Astrocyte (in vitro differentiated cells and primary cell): ENCODE measurements at regions not wholly inside any gene's neighbourhood (a gene's known extent, or its start where the extent isn't known, plus 50 kb on each side); places are given as distances from the start of the nearest gene placed in this dataset.

Experiments
- DNase-seq: peaks from one replicate; pipeline ENCODE4 v3.0.0-alpha.2; 2010; ENCODE audit warnings: low read depth
- FAIRE-seq: peaks from 2 replicates; lab custom pipeline; 2011; peaks lifted over from hg19 to GRCh38; lab: Jason Lieb, UNC
- H2AFZ ChIP-seq: 2 replicates; pipeline ENCODE4 v1.6.0; 2012; ENCODE audit warnings: low read depth, low read length, inconsistent platforms
- H3K27ac ChIP-seq: 2 replicates; pipeline ENCODE4 v1.5.1; 2011; ENCODE audit warnings: low read depth, low read length, inconsistent platforms
- H3K27me3 ChIP-seq: 2 replicates; pipeline ENCODE4 v1.6.0; 2011; ENCODE audit warnings: low read length, inconsistent platforms; ENCODE audit not compliant: insufficient read depth
- H3K36me3 ChIP-seq: 2 replicates; pipeline ENCODE4 v1.5.1; 2011; ENCODE audit warnings: low read length, inconsistent platforms; ENCODE audit not compliant: insufficient read depth
- H3K4me1 ChIP-seq: 2 replicates; pipeline ENCODE4 v1.5.1; 2011; ENCODE audit warnings: low read length, inconsistent platforms; ENCODE audit not compliant: insufficient read depth
- H3K4me2 ChIP-seq: 2 replicates; pipeline ENCODE4 v1.6.0; 2012; ENCODE audit warnings: low read length, inconsistent platforms
- H3K4me3 ChIP-seq: 2 replicates; pipeline ENCODE4 v1.5.1; 2011; ENCODE audit warnings: low read depth, mild to moderate bottlenecking, low read length, inconsistent platforms; ENCODE audit not compliant: insufficient read depth
- H3K79me2 ChIP-seq: 2 replicates; pipeline ENCODE4 v1.6.0; 2012; ENCODE audit warnings: mild to moderate bottlenecking, low read length, inconsistent platforms; ENCODE audit not compliant: insufficient read depth
- H3K9ac ChIP-seq: 2 replicates; pipeline ENCODE4 v1.6.0; 2012; ENCODE audit warnings: mild to moderate bottlenecking, low read length, inconsistent platforms
- H3K9me3 ChIP-seq: 2 replicates; pipeline ENCODE4 v1.5.1; 2012; ENCODE audit warnings: low read depth, mild to moderate bottlenecking, low read length, inconsistent platforms; ENCODE audit not compliant: insufficient read depth
- H4K20me1 ChIP-seq: 2 replicates; pipeline ENCODE4 v1.6.0; 2012; ENCODE audit warnings: low read length, inconsistent platforms; ENCODE audit not compliant: insufficient read depth
- H3K27ac Mint-ChIP-seq: one replicate; pipeline ENCODE4 v1.8.0; 2021; ENCODE audit warnings: mild to moderate bottlenecking, mixed read lengths; ENCODE audit not compliant: unreplicated experiment
- H3K27me3 Mint-ChIP-seq: one replicate; pipeline ENCODE4 v1.8.0; 2021; ENCODE audit warnings: low read depth, mixed read lengths; ENCODE audit not compliant: unreplicated experiment
- H3K36me3 Mint-ChIP-seq: one replicate; pipeline ENCODE4 v1.8.0; 2021; ENCODE audit warnings: low read depth, mixed read lengths; ENCODE audit not compliant: unreplicated experiment
- H3K4me1 Mint-ChIP-seq: one replicate; pipeline ENCODE4 v1.8.0; 2021; ENCODE audit warnings: low read depth, mixed read lengths; ENCODE audit not compliant: unreplicated experiment
- H3K4me3 Mint-ChIP-seq: one replicate; pipeline ENCODE4 v1.8.0; 2021; ENCODE audit warnings: mild to moderate bottlenecking, moderate library complexity, mixed read lengths; ENCODE audit not compliant: unreplicated experiment
- H3K9me3 Mint-ChIP-seq: one replicate; pipeline ENCODE4 v1.8.0; 2021; ENCODE audit warnings: mild to moderate bottlenecking, mixed read lengths; ENCODE audit not compliant: unreplicated experiment
- CTCF ChIP-seq: IDR thresholded peaks from 2 replicates; pipeline ENCODE4 v1.5.1; 2011; ENCODE audit warnings: low read depth, mild to moderate bottlenecking, inconsistent platforms, low read length, moderate library complexity; ENCODE audit not compliant: insufficient read depth
- EZH2 ChIP-seq: IDR thresholded peaks from 2 replicates; pipeline ENCODE4 v1.6.1; 2012; ENCODE audit warnings: mild to moderate bottlenecking, low read length, inconsistent platforms; ENCODE audit not compliant: insufficient read depth

GRCh38 chr13:82036602-82037001 lies 1695.7 kb upstream of the SPRY2 start:
- Mint-ChIP-seq H3K36me3 (no peaks in the 10 kb centered on the region), H3K27ac (no peak overlapping the region), H3K9me3 (no peaks in the 10 kb centered on the region), H3K4me3 (no peak overlapping the region), H3K4me1 (no peaks in the 10 kb centered on the region), H3K27me3 (no peaks in the 10 kb centered on the region)
- H3K27me3 ChIP-seq: no peaks in the 10 kb centered on the region
- H3K4me3 ChIP-seq: no peak overlapping the region
- no peak overlapping the region for H3K27ac ChIP-seq
- no peaks in the 10 kb centered on the region for H4K20me1 ChIP-seq
- H3K9me3 ChIP-seq: no peaks in the 10 kb centered on the region
- TF ChIP-seq CTCF (no peak), EZH2 (no peak)
- no peaks in the 10 kb centered on the region for H3K79me2 ChIP-seq
- no peak for FAIRE-seq
- no peak for DNase-seq
- no peak overlapping the region for H2AFZ ChIP-seq
- no peak overlapping the region for H3K9ac ChIP-seq
- no peaks in the 10 kb centered on the region for H3K36me3 ChIP-seq
- H3K4me2 ChIP-seq: no peak overlapping the region
- H3K4me1 ChIP-seq: no peaks in the 10 kb centered on the region

GRCh38 chr13:82011355-82011754 lies 1670.4 kb upstream of the SPRY2 start:
- no peaks in the 10 kb centered on the region for H3K27me3 Mint-ChIP-seq
- H3K27ac Mint-ChIP-seq: no peak overlapping the region
- no peaks in the 10 kb centered on the region for H3K4me1 Mint-ChIP-seq
- Histone ChIP-seq H3K4me1 (no peaks in the 10 kb centered on the region), H4K20me1 (no peaks in the 10 kb centered on the region), H3K27ac (no peak overlapping the region), H3K79me2 (no peaks in the 10 kb centered on the region), H3K27me3 (no peaks in the 10 kb centered on the region), H3K4me2 (no peak overlapping the region), H3K9ac (no peak overlapping the region), H3K36me3 (no peaks in the 10 kb centered on the region), H3K9me3 (no peaks in the 10 kb centered on the region), H3K4me3 (no peak overlapping the region), H2AFZ (no peak overlapping the region)
- TF ChIP-seq EZH2 (no peak), CTCF (no peak)
- DNase-seq (no peak), FAIRE-seq (no peak)
- no peaks in the 10 kb centered on the region for H3K36me3 Mint-ChIP-seq
- H3K4me3 Mint-ChIP-seq: no peak overlapping the region
- no peaks in the 10 kb centered on the region for H3K9me3 Mint-ChIP-seq

- TF ChIP-seq EZH2 (no peak), CTCF (no peak)
- Mint-ChIP-seq H3K4me3 (no peak overlapping the region), H3K27ac (no peak overlapping the region), H3K9me3 (no peaks in the 10 kb centered on the region), H3K4me1 (no peaks in the 10 kb centered on the region), H3K27me3 (no peaks in the 10 kb centered on the region), H3K36me3 (no peaks in the 10 kb centered on the region)
- Histone ChIP-seq H3K9me3 (no peaks in the 10 kb centered on the region), H3K79me2 (no peaks in the 10 kb centered on the region), H2AFZ (no peak overlapping the region), H3K36me3 (no peaks in the 10 kb centered on the region), H3K27me3 (no peaks in the 10 kb centered on the region), H3K9ac (no peak overlapping the region), H3K4me2 (no peak overlapping the region), H4K20me1 (no peaks in the 10 kb centered on the region), H3K27ac (no peak overlapping the region), H3K4me1 (no peaks in the 10 kb centered on the region), H3K4me3 (no peak overlapping the region)
- FAIRE-seq: no peak
- no peak for DNase-seq
Observed at GRCh38 chr13:82010780-82011179, 1669.9 kb upstream of the SPRY2 start.
